PC-3 (cell line): ENCODE measurements at regions not wholly inside any gene's neighbourhood (a gene's known extent, or its start where the extent isn't known, plus 50 kb on each side); places are given as distances from the start of the nearest gene placed in this dataset.

Source experiments
- EZH2phosphoT487 ChIP-seq: fragments of 300-600 bp; sonication (generic); IDR thresholded peaks from 2 replicates; pipeline ENCODE4 v1.6.1; 2018; ENCODE audit warnings: mild to moderate bottlenecking, antibody characterized with exemption, low read length, borderline replicate concordance
- TF ChIP-seq, protein P1 (sequence below): fragments of 300-600 bp; sonication (generic); conservative IDR thresholded peaks from 2 replicates; pipeline ENCODE4 v1.5.1; 2017; ENCODE audit warnings: antibody characterized with exemption, low read depth, mild to moderate bottlenecking, low read length

DNA sequence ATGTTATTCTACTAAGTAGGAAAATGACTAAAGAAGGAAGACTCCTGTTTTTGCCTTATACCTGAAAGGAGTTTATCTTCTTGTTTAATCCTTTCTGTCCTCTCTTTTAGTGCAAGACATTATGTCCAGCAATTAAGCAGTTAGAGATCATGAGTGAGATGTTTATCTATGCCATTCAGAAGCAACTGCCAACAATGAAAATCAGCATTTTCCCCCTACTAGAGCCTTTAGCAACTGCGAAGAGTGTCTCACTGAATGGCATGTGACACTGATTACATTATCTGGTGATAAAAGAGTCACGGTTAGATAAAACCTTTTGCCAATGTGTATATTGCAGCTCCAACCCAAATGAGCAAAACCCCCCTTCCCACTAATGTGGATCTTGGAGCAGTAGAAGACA lies 357.7 kb upstream of the SYT4 start:
- TF ChIP-seq, protein P1, sequence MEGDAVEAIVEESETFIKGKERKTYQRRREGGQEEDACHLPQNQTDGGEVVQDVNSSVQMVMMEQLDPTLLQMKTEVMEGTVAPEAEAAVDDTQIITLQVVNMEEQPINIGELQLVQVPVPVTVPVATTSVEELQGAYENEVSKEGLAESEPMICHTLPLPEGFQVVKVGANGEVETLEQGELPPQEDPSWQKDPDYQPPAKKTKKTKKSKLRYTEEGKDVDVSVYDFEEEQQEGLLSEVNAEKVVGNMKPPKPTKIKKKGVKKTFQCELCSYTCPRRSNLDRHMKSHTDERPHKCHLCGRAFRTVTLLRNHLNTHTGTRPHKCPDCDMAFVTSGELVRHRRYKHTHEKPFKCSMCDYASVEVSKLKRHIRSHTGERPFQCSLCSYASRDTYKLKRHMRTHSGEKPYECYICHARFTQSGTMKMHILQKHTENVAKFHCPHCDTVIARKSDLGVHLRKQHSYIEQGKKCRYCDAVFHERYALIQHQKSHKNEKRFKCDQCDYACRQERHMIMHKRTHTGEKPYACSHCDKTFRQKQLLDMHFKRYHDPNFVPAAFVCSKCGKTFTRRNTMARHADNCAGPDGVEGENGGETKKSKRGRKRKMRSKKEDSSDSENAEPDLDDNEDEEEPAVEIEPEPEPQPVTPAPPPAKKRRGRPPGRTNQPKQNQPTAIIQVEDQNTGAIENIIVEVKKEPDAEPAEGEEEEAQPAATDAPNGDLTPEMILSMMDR, result no peak
- no peak for TF ChIP-seq EZH2phosphoT487
